Tibial nerve (tissue), 4 donors: ENCODE measurements at regions not wholly inside any gene's neighbourhood (a gene's known extent, or its start where the extent isn't known, plus 50 kb on each side); places are given as distances from the start of the nearest gene placed in this dataset.

Experiments
- DNase-seq, 2 donors: peaks; one replicate each; pipeline ENCODE4 v3.0.0-alpha.2; 2019; ENCODE audit warnings: low spot score in 2 of 2
- H3K27ac ChIP-seq, 4 donors: fragments of 200-600 bp; sonication (generic) in 3 of 4; one replicate each; pipeline ENCODE4 v1.5.1; 2017 to 2019; ENCODE audit warnings: mild to moderate bottlenecking in 1 of 4
- H3K27me3 ChIP-seq, 2 donors: fragments of 200-600 bp; sonication (generic) in 1 of 2; one replicate each; pipeline versions ENCODE4 v1.5.1 to v1.6.0; 2017 to 2019
- H3K36me3 ChIP-seq, 3 donors: fragments of 200-600 bp; sonication (generic); one replicate each; pipeline ENCODE4 v1.5.1; 2018 to 2019
- H3K4me1 ChIP-seq, 4 donors: fragments of 200-600 bp; sonication (generic) in 3 of 4; one replicate each; pipeline ENCODE4 v1.5.1; 2017 to 2019
- H3K4me3 ChIP-seq, 4 donors: fragments of 200-600 bp; sonication (generic) in 3 of 4; one replicate each; pipeline ENCODE4 v1.5.1; 2017 to 2019; ENCODE audit warnings: mild to moderate bottlenecking in 1 of 4, moderate library complexity in 1 of 4
- H3K9me3 ChIP-seq, 4 donors: fragments of 200-600 bp; sonication (generic) in 3 of 4; one replicate each; pipeline ENCODE4 v1.5.1; 2017 to 2019
- EP300 ChIP-seq, 2 donors: sonication (generic); formaldehyde crosslinking; IDR thresholded peaks; one replicate each; pipeline ENCODE4 v1.6.1; 2017; ENCODE audit warnings: antibody characterized with exemption in 2 of 2, mild to moderate bottlenecking in 1 of 2
- POLR2A ChIP-seq, 2 donors: fragments of 450-650 bp; IDR thresholded peaks; one replicate each; pipeline ENCODE4 v1.6.1; 2017; ENCODE audit warnings: antibody characterized with exemption in 2 of 2, mild to moderate bottlenecking in 2 of 2, moderate library complexity in 2 of 2
- WGBS, 2 donors: methylation state at CpG; one replicate each; pipeline ENCODE4 v1.1.5; 2018; 5-methylcytosine and 5-hydroxymethylcytosine counted together
- TF ChIP-seq, protein P1 (sequence below), 5 experiments: fragments of 200-600 bp in 3 of 5; fragments of 450-650 bp in 2 of 5; sonication (generic) in 3 of 5; IDR thresholded peaks; one replicate each; pipeline ENCODE4 v1.5.1; 2016 to 2019; ENCODE audit warnings: antibody characterized with exemption in 5 of 5, mild to moderate bottlenecking in 3 of 5, moderate library complexity in 2 of 5

DNA sequence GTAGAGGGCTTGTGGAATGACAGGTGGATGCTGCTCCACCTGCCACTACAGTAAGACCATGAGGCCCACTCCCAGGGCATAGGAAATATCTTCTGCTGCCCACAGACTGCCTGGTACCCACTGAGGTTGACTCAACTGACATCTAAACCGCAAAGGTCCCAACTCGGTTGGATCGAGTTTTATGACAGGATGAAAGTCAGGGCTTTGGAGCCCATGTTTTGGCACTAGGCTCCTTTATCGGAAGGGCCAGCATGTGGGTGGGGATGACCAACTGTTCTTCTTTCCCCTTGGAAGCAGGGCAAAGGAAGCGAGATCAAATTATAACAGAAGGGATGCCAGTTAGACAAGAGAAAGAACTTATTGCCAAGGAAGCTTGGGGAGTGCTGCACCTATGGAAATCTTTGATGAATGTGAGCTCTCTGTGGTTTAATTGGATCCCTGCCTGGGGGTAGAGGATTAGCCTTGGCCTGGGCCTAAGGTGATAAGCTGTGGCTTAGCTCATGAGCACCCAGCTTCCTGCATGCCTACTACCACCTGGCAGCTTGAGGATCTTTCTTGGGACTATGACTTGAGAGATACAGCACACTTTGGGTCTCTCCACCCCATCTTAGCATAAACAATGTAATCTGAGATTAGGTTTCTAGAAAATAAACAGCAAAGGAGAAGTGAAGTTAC, 121.8 kb downstream of the KCNA5 start:
- DNase-seq, result no peak
- Histone ChIP-seq H3K4me1 (no peaks in the 10 kb centered on the region), H3K9me3 (no peaks in the 10 kb centered on the region), H3K27ac (no peak overlapping the region), H3K27me3 (no peaks in the 10 kb centered on the region), H3K4me3 (no peak overlapping the region), H3K36me3 (no peaks in the 10 kb centered on the region)
- 84 to 90% methylated on average over 5 of the region's 5 CpGs for WGBS, 2 donors
- TF ChIP-seq, protein P1, sequence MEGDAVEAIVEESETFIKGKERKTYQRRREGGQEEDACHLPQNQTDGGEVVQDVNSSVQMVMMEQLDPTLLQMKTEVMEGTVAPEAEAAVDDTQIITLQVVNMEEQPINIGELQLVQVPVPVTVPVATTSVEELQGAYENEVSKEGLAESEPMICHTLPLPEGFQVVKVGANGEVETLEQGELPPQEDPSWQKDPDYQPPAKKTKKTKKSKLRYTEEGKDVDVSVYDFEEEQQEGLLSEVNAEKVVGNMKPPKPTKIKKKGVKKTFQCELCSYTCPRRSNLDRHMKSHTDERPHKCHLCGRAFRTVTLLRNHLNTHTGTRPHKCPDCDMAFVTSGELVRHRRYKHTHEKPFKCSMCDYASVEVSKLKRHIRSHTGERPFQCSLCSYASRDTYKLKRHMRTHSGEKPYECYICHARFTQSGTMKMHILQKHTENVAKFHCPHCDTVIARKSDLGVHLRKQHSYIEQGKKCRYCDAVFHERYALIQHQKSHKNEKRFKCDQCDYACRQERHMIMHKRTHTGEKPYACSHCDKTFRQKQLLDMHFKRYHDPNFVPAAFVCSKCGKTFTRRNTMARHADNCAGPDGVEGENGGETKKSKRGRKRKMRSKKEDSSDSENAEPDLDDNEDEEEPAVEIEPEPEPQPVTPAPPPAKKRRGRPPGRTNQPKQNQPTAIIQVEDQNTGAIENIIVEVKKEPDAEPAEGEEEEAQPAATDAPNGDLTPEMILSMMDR (IDR thresholded peaks at IDR 0.05), result no peak

DNA sequence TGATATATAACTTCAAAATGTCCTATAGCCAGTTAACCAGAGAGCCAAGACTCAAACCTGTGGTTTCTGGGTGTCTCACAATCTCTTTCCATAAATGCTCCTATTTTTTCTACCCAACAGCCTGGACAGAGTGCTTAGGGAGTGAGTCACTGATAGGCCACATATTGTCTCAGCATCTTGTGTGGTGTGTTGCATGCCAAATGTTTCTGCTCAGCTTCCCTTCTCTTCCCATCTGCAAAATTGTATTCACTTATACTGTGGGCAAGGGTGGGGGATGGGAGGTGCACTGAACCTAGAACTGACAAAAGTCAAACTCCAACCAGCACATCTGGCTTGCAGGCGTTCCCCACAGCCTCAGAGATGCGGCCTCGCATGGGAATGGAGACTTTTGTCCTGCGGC, 123.3 kb downstream of the KCNA5 start:
- TF ChIP-seq POLR2A (IDR thresholded peaks at IDR 0.05) (no peak), EP300 (IDR thresholded peaks at IDR 0.05) (no peak)
- TF ChIP-seq, protein P1 (IDR thresholded peaks at IDR 0.05), result no peak
- Histone ChIP-seq H3K9me3 (no peaks in the 10 kb centered on the region), H3K4me3 (no peak overlapping the region), H3K4me1 (no peaks in the 10 kb centered on the region), H3K36me3 (no peaks in the 10 kb centered on the region), H3K27ac (no peak overlapping the region), H3K27me3 (no peaks in the 10 kb centered on the region)
- DNase-seq, result no peak
- 71 to 74% methylated on average over 4 of the region's 4 CpGs for WGBS, 2 donors

DNA sequence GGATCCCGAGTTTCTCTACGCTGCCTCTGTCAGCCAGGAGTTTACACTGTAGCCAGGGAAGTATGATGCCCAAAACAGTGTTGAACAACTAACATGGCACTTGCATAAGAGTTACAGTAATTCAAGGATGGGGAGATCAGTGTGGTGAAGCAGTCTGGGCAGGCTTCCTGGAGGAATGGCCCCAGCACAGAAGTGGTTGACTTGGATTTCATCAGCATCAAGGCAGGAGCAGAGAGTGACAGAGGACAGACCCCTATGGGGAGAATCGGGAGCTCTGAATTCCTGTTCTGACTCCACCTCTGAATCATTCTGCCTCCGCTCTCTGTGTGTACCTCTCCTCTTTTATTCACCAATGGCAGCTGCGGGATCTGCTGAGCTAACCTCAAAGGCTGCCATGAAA, 124.5 kb downstream of the KCNA5 start:
- 82 to 90% methylated on average over 5 of the region's 5 CpGs for WGBS, 2 donors
- H3K4me1 ChIP-seq, result no peaks in the 10 kb centered on the region

DNA sequence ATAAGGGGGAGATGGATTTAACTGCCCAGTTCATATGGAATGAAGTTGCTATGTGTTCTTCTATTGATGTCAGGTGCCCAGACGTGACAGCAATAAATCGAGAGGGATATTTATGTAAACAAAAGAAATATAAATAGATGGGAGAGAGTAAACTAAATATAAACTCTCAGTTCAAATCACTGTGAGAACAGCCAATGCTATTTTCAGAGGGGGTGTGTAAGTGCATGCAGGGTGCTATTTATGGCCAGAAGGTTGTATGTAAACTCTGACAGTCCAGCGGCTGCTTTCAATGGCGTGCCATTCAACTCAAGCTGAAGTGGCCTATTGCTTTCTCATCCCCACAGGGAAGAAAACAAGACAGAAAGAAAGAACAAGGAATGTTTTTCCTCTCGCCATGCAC, 127.2 kb downstream of the KCNA5 start:
- Histone ChIP-seq H3K27ac (no peak overlapping the region), H3K9me3 (no peaks in the 10 kb centered on the region), H3K27me3 (no peaks in the 10 kb centered on the region), H3K4me1 (no peaks in the 10 kb centered on the region), H3K36me3 (no peaks in the 10 kb centered on the region), H3K4me3 (no peak overlapping the region)
- WGBS, 2 donors, result 42% methylated on average over 5 of the region's 5 CpGs
- TF ChIP-seq POLR2A (IDR thresholded peaks at IDR 0.05) (no peak), EP300 (IDR thresholded peaks at IDR 0.05) (no peak)
- TF ChIP-seq, protein P1 (IDR thresholded peaks at IDR 0.05), result no peak
- DNase-seq, result no peak

More for the DNA sequence above, 124.5 kb downstream of the KCNA5 start:
- no peaks in the 10 kb centered on the region for H3K36me3 ChIP-seq
- no peak overlapping the region for H3K27ac ChIP-seq
- TF ChIP-seq EP300 (IDR thresholded peaks at IDR 0.05), result no peak
- TF ChIP-seq, protein P1 (IDR thresholded peaks at IDR 0.05), result no peak
- TF ChIP-seq POLR2A (IDR thresholded peaks at IDR 0.05), result no peak
- H3K27me3 ChIP-seq, result no peaks in the 10 kb centered on the region
- H3K4me3 ChIP-seq, result no peak overlapping the region
- no peak for DNase-seq
- H3K9me3 ChIP-seq, result no peaks in the 10 kb centered on the region

DNA sequence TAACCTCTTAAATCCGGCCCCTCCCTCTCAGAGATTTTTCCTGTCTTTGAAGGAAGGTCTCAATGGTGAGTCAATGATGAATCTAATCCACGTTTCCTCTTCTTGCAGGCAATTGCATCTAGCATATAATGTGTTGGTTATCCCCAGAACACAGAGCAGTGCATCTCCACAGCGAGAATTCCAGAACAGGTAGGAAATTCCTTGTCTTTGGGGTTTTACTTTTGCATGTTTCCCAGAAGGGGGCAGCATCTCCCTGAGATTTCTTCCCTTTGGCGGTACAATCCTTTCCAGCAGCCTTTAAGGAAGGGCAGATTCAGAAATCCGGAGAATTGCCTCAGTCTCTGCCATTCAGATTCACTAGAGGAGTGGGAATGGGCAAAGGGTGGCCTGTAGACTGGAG, 128.0 kb downstream of the KCNA5 start:
- Histone ChIP-seq H3K36me3 (no peaks in the 10 kb centered on the region), H3K9me3 (no peaks in the 10 kb centered on the region), H3K4me3 (no peak overlapping the region), H3K27me3 (no peaks in the 10 kb centered on the region), H3K27ac (no peak overlapping the region), H3K4me1 (no peaks in the 10 kb centered on the region)
- no peak for TF ChIP-seq EP300 (IDR thresholded peaks at IDR 0.05)
- TF ChIP-seq, protein P1 (IDR thresholded peaks at IDR 0.05), result peak; percentile 15 to 58 (median 26)
- no peak for DNase-seq
- 9 to 17% methylated on average over 5 of the region's 5 CpGs for WGBS, 2 donors
